GM18517 (cell line): ENCODE measurements at regions not wholly inside any gene's neighbourhood (a gene's known extent, or its start where the extent isn't known, plus 50 kb on each side); places are given as distances from the start of the nearest gene placed in this dataset.

Experiments used
- ATAC-seq: cut with Tn5 transposase; IDR thresholded peaks from one replicate; pipeline ENCODE4 v1.9.1; 2021; ENCODE audit warnings: mild to moderate bottlenecking, moderate library complexity; ENCODE audit not compliant: unreplicated experiment

DNA sequence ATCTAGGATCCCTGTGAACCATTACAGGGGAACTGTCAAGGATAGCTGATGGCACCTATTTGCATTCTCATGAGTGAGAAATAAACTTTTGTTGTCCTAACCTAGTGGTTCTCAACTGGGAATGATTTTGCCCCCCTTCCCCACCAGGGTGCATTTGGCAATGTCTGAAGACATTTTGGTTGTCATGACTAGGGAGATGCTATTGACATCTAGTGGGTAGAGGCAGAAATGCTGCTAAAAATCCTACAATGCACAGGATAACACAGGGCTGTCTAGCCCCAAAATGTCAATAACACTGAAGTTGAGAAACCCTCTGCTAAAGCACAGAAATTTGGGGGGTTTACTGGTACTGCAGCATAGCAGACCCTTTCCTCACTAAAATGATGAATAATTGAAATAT, 140.9 kb upstream of the SRRM4 start:
- no peak for ATAC-seq

DNA sequence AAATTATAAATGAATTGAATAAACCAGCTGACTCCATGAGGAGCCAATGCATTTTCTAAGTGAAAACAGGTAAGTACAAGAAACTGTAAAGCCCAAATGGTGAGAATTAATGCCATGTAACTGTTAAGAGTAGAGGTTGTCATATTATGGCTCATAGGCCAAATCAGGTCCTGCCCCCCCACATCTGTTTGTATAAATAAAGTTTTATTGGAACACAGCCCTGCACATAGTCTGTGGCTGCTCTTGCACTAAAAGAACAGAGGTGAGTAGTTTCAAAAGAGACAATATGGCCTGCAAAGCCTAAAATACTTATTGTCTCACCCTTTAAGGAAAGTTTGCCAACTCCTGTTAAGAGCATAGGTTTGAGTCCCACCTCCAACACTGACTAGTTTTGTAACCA, 140.5 kb upstream of the SRRM4 start:
- no peak for ATAC-seq

DNA sequence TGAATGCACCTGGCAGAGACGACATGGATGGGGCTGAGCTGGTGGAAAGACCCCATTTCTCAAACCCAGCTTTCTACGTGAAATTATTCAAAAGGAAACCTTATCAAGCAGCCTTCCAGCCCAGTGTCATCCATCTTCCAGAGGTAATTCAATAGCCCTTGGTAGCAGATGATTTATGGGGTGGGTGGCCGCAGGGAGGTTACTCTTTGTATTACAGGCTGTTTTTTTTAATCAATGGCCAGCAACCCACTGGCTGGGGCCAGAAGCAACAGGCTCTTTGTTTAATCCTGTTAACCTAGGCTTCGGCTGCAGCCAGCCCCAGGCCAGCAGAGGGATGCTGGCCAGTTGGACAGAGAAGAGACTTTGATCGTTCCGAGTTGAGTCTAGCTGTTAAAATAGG, 139.8 kb upstream of the SRRM4 start:
- ATAC-seq: no peak

DNA sequence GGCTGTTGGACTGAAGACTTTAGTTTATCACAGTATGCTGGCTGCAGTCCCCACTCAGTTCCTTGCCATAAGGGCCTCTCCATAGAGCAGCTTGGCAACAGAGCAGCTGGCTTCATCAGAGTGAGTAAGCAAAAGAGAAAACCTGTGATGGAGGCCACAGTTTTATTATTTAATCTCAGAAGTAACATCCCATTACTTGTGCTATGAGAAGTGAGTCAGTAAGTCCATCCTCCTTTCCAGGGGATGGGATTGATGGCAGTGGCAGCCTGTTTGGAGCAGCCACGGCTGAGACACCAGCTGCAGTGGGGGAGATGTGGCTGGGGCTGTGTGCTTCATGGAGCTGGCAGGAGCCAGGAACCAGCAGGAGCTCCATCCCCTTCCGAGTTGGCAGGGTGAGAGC, 138.5 kb upstream of the SRRM4 start:
- ATAC-seq: no peak

DNA sequence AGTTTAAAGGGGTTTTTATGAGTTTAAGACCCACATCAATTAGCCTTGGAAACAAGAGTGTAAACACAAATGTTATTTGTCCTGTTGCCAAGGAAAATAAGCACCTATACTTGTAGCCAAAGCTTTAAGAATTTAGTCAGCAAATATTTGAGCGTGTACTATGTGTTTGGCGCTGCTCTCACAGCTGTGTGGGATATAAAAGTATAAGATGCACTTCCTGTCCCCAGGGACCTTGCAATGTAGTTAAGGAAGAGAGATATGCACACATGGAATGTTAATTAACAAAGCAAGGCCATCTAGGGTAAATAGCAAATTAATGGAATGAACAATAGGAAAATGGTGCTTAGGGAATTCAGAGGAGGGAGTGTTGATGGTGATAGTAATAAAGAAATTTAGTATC, 134.9 kb upstream of the SRRM4 start:
- ATAC-seq: no peak

DNA sequence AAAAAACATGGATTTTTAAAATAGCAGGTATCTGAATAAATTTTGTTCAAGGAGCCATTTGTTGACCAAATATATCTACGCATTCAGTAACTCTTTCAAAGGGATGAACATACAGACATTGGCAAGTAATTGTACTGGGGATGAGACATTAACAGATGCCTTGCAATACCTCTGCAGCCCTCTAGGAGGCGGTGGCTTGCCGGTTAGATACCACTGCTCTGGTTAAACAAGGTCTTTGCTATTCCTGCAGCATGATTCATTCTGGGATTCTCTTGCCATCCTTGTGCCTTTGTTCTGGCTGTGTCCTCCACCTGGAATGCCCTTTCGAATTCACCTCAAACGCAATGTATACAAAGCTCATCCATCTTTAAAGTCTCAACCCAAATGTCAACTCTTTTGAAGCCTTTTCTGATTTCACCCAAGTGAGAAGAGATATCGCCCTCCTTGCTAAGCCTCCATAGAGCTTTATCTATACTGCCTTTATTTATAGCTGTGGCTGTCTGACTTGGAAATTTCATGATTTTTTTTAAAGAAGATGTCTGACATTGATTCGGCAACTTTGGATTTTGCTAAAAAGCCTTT, 131.0 kb upstream of the SRRM4 start:
- no peak for ATAC-seq

DNA sequence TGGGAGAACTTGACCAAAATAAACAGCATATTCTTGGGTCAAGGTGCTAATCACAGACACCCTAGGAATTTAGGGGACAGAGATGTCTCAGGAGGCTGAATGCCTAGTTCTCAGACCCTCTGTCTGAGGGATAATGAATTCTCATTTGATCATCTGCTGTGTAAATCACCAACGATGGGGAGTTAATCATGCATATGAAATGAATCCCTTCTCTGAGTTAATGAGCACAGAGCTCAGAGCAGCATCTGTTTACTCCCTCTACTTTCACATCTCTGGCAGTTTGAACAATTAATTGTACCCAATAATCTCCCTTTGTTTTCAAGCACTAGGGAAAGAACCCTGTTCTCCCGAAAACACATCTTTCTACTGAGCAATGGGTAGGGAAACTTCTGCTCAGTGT, 129.4 kb upstream of the SRRM4 start:
- no peak for ATAC-seq

DNA sequence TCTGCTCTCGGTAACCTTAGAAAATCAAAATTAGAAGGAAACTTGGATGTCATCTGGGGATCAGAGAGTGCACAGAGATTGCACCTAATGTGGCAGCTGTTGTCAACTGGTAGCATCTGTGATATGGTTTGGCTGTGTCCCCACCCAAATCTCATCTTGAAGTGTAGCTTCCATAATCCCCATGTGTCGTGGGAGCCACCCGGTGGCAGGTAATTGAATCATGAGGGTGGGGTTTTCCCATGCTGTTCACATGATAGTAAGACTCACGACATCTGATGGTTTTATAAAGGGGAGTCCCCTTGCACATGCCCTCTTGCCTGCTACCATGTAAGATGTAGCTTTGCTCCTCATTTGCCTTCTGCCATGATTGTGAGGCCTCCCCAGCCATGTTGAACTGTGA, 127.7 kb upstream of the SRRM4 start:
- ATAC-seq: no peak

DNA sequence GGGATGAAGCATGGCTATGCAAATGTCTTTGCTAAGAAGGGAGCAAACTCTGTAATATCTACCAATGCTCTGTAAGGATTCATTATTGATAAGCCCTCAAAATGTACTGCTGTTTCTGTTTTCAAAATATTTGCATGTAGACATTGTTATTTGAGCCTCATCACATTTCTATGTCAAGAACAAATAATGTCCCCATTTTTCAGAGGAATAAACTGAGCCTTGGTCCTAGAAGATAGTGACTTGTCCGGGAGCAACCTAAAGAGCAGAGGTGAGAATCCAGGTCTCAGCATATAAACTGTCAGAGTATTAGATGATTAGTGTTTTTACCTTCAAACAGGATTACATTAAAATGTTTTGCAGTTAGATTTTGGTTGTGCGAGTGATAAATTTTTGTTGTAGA, 125.5 kb upstream of the SRRM4 start:
- no peak for ATAC-seq

DNA sequence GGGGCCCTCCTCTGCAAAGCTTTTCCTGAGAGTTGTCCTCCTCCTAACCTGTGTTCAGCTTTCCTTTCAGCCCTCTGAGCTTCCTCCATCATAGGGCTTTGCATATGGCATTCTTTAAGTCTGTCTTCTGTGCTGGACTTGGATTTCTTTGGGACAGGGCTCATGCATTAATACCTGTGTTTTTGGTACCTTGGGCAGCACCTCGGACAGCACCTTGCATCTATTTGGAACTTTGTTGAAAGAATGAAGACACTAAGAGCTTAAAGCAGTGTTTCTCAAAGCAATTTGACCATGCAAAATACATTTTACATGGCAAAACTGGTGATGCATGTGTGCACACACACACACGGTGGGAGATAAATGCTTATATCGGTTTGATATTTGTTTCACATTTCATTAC, 115.0 kb upstream of the SRRM4 start:
- ATAC-seq: no peak

DNA sequence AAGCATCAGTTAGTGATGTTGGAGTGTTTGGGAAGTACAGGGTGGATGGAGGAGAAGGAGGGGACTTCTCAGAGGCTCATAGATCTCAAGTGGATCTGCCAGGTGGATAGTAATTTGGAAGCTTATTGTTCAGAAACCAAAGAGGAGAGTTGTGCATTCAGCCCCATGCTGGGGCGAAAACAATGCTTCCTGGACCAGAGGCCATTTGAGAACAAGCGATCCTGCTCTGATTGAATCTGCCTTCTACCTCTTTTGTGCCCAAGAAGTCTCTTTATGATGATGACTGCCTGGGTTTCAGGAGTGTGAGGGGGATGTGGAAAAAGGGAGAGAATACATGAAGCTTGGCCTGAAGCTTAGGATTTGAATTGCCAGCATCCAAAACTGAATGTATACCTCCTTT, 110.8 kb upstream of the SRRM4 start:
- ATAC-seq: no peak

DNA sequence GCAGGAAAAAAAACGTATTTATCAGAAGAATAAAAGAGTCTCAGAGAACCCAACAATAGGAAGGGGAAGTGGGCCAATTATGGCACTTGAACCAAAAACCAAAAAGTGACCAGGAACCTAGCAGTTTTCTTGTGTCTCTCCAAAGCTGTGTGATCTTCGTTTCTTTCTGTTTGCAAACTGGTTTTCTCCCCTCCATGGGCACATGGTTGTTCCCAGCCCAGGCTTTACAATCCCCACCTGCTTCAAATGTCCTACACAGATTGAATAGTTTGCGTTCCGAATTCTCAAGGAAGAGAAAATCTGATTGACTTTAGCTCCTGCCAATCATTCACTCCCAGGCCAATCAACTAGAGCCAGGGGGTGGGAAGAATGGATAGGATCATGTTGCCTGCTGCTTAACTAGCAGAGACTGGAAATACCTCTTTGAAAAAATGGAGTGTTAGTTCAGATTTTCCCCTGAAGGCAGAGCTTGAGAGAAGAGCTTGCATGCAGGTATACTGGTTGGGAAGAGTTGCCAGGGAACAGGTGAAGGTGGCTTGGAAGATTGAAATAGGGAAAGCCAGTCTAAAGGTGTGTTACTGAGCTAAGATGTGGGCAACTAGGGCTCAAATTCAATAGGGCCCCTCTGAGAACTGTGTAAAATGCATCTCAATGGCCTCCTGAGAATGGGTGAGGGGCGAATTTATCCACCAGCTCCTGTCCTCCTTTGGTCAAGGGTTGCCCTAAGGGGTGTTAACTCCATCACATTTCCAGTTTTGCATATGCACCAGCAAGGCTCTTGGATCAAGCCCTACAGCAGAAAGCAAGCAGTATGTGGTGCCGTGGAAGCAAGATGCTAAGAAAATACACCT, 106.4 kb upstream of the SRRM4 start:
- ATAC-seq: no peak

DNA sequence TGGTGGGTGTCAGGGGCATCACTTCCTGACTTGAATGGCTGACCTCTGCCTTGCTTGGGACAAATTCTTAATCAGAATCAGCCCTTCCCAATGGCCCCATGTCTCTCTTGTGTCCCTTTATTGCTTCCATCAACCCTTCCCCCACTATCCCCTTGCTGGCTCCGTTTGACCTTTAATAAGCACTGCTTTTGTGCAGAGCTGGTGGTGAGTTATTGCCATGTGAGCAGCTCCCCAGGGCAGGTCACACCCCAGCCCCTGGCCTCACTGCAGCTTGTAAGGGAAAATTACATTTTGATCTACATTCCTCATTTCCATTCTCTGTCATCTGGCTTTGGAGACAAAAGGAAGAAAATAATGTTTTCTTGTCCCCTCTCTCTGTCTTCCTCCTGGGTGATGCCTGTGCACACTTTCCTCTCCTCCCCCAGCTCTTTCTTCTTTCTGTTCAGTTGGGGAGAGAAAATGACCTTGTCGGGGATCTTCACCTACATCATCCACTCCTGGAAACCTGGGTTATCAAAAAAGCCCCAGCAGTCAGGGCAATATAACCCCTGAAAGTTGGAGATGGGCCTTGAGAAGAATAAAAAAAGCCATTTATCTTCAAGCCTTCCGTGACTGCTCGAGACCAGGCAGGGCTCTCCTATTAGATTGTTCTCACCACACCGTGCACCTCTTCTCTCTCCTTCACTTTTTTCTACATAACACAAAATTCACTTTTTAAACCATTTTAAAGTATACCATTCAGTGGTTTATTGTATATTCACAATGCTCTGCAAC, 100.4 kb upstream of the SRRM4 start:
- no peak for ATAC-seq

DNA sequence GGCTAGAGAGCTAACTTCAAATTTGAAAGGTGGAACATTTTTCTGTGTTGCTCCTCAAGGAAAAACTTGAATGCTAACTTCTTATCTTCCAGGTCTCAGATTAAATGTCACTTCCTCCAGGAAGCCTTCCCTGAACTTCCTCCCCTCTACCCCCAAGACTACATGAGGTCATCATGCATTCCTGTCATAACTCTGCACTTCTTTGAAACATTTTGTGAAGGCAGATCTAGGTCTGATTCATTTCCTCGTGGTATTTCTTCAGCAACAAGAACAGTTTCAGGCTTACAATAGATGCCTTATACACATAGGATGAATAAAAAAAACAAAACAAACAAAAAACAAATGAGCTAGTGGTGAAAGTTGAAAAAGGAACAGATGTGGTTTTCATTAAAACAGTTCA, 97.1 kb upstream of the SRRM4 start:
- ATAC-seq: no peak

DNA sequence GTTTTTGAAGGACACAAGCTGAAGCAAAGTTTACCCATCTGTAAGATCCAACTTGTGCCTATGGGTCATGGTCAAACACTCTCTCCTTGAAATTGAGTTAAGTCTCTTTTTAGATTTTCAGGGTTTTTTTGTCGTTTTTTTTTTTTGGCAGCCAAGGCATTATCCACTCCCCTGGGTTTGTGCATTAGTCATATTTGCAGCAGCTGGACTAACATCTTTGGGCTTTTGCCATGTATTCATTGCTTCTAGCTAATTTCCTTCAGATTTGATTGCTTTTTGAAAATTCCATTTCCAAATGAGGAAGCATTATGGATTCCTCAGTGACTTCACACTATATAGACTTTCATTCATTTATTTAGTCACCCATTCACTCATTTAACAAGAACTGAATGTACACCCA, 80.3 kb upstream of the SRRM4 start:
- ATAC-seq: no peak

DNA sequence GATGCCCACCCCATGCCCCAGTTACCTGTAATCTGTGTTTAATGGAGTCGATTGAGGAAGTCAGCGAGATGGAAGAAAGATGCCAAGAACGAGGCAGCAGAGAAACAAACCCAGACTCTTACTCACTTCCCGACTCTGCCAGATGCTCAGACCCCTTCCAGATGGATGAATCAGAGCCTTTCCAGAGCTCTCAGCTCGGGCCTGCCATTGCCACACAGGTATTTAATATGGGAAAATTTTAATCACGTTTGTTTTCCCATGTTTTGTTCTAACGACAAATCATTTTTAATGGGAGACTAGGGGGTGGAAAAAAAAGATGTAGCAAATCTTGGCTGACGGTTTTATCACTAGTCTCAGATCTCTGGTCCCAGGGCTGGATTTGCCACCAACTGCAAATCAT, 72.5 kb upstream of the SRRM4 start:
- no peak for ATAC-seq

DNA sequence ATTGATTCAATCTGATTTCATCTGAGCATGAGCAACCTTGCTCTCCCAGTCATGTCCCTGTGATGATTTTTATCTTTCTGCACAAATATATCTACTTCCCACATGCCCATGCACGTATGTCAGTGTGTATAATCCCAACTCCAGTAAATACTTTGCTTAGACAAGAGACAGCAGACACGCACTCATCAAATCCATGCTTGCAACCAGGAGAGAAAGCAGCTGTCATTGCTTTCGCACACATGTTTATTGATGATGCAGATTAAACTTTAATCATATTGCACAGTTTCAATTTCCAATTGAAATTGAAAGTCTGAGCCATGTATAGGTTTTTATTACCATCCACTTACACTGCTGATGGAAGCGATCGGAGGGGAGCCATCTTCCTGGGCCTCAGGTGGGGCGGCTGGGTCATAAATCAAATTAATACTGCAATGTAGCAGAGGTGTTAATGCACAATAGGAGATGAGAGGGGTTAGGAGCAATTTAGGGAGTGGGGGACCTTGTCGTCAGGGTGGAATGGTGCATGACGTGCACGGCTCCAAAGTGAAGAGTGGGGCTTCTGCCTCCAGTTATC, 68.6 kb upstream of the SRRM4 start:
- no peak for ATAC-seq

DNA sequence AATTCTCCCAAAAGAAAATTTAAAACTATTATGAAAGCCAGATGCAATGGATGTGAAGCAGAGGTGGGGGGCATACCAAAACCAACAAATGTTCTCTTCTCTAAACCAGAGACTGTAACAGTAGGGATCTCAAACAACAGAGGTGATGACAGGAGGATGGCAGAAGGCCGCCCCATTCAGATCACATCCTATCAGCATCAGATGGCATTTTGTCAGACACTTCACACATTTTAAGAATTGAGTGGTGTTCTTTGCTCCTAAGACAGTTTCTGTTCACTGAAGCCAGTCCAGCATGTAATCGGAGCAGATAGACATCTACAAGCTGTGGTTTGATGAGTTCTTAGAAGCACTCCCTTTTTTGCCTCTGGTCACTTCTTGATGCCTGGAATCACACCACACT, 59.6 kb upstream of the SRRM4 start:
- no peak for ATAC-seq

DNA sequence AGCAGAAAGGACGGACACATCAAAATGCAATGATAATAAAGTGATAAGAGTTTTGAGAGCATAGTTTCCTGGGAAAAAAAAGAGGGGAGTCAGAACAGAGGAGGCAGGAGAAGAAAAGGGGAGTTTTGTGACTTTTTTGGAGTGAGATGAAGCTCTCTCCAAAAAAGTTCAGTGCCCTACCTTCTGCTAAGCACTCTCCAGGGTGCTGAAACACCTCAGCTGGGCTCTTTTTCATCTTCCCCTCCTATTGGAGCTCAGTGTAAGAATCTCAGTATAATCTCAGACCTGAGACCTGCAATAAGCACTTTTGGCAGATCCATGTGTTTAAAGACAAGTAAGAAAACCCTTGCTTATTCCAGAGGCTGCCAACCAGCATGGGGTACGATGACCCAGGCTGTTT, 58.9 kb upstream of the SRRM4 start:
- ATAC-seq: no peak

DNA sequence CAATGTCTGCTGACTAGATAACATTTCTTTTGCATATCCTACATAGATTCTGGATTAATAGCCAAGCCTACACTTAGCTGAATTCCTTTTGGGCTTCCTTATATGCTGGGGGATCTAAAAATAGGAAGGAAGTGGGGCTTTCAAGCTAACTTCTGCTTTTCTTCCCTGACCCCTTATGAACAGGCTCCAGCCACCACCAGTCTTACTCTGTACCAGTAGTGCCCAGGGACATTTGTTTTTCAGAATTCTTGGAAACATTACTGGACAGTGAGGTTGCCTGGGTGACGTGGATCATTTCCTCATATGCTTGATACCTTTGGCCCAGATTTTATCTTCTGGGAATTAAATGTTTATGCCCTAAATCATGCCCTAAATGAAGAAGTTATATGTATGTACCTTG, 55.9 kb upstream of the SRRM4 start:
- ATAC-seq: no peak

DNA sequence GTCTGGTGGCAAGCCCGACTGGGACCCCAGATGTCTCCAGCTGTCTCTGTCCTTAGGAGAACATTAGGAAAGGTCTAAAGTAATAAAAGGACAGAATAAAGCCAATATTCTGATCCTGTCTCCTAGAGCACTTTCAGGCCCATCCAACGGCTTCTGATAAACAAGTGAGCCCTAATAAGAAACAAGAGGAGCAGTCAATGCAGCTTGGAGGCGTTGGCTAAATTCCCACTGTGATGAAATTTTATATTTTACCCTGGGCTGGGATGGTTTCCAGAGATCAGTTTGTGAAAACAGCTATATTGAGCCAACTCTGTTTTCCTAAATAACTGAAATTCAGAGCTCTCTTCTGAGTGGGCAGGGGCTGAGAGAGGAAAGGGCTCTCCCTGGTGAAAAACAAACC, 55.5 kb upstream of the SRRM4 start:
- no peak for ATAC-seq
